IMR-90 (cell line): ENCODE measurements at regions not wholly inside any gene's neighbourhood (a gene's known extent, or its start where the extent isn't known, plus 50 kb on each side); places are given as distances from the start of the nearest gene placed in this dataset.

Experiments used
- ATAC-seq: fragments of 200-7000 bp; cut with Tn5 transposase; 2 replicates; pipeline ENCODE4 v1.9.1; 2020; ENCODE audit warnings: low read depth, mild to moderate bottlenecking, moderate library complexity
- BruUV-seq: library from RNA; stranded (reverse); fragments of 400-500 nt; replicated peaks from 2 replicates; lab custom pipeline; 2021; lab: Mats Ljungman, UMichigan
- CTCF ChIA-PET: fragments of 300-600 bp; formaldehyde crosslinking; extraction: SDS; loops from one replicate; lab custom pipeline; 2021; ENCODE audit warnings: antibody characterized with exemption; lab: Yijun Ruan, JAX
- POLR2A ChIA-PET: fragments of 300-600 bp; sonication (Branson Sonifier 250); formaldehyde crosslinking; loops from one replicate; lab custom pipeline; 2022; ENCODE audit warnings: antibody characterized with exemption; ENCODE audit not compliant: unreplicated experiment; lab: Charles Lee
- DNase-seq: peaks from one replicate; pipeline ENCODE4 v3.0.0; 2013
- H2AFZ ChIP-seq: replicated peaks from 2 replicates; pipeline ENCODE3; 2013; ENCODE audit warnings: low read length, mild to moderate bottlenecking; ENCODE audit not compliant: poor library complexity
- H2AK5ac ChIP-seq: 2 replicates; pipeline ENCODE4 v1.6.1; 2013; ENCODE audit warnings: low read depth, low read length, inconsistent platforms
- H2AK9ac ChIP-seq: replicated peaks from 2 replicates; pipeline ENCODE3; 2013; ENCODE audit warnings: mild to moderate bottlenecking, low read depth, low read length, moderate library complexity; ENCODE audit not compliant: poor library complexity
- H2BK120ac ChIP-seq: 2 replicates; pipeline ENCODE4 v1.6.1; 2013; ENCODE audit warnings: low read depth, low read length, inconsistent platforms
- H2BK15ac ChIP-seq: 3 replicates; pipeline ENCODE4 v1.6.1; 2013; ENCODE audit warnings: low read depth, low read length, inconsistent platforms
- H2BK20ac ChIP-seq: 2 replicates; pipeline ENCODE4 v1.6.1; 2013; ENCODE audit warnings: low read depth, mild to moderate bottlenecking, inconsistent platforms, low read length, moderate library complexity
- H2BK5ac ChIP-seq: 2 replicates; pipeline ENCODE4 v1.6.1; 2013; ENCODE audit warnings: mild to moderate bottlenecking, low read depth, low read length, inconsistent platforms; ENCODE audit not compliant: poor library complexity, severe bottlenecking
- H3K14ac ChIP-seq: replicated peaks from 2 replicates; pipeline ENCODE4 v1.6.1; 2013; ENCODE audit warnings: low read depth, low read length, inconsistent platforms
- H3K18ac ChIP-seq: 2 replicates; pipeline ENCODE4 v1.6.1; 2013; ENCODE audit warnings: low read depth, low read length, control low read depth
- H3K23ac ChIP-seq: 2 replicates; pipeline ENCODE4 v1.6.1; 2013; ENCODE audit warnings: low read depth, low read length, inconsistent platforms
- H3K27ac ChIP-seq: 2 replicates; pipeline ENCODE4 v1.5.1; 2013; ENCODE audit warnings: mild to moderate bottlenecking, control low read depth, low read length; ENCODE audit not compliant: insufficient read depth
- H3K27me3 ChIP-seq: 2 replicates; pipeline ENCODE4 v1.6.1; 2013; ENCODE audit warnings: low read length; ENCODE audit not compliant: control insufficient read depth, insufficient read depth
- H3K36me3 ChIP-seq: 2 replicates; pipeline ENCODE4 v1.6.1; 2013; ENCODE audit warnings: low read length, mixed read lengths; ENCODE audit not compliant: control insufficient read depth, insufficient read depth
- H3K4ac ChIP-seq: 2 replicates; pipeline ENCODE4 v1.6.1; 2013; ENCODE audit warnings: low read depth, low read length, inconsistent platforms
- H3K4me1 ChIP-seq: 2 replicates; pipeline ENCODE4 v1.6.1; 2013; ENCODE audit warnings: low read length, mixed read lengths; ENCODE audit not compliant: control insufficient read depth, insufficient read depth
- H3K4me2 ChIP-seq: 2 replicates; pipeline ENCODE4 v1.6.1; 2013; ENCODE audit warnings: low read depth, mild to moderate bottlenecking, control low read depth, low read length, moderate library complexity
- H3K4me3 ChIP-seq: 2 replicates; pipeline ENCODE4 v1.5.1; 2013; ENCODE audit warnings: low read depth, mild to moderate bottlenecking, control low read depth, low read length, moderate library complexity; ENCODE audit not compliant: insufficient read depth
- H3K56ac ChIP-seq: 2 replicates; pipeline ENCODE4 v1.6.1; 2013; ENCODE audit warnings: low read length, inconsistent platforms; ENCODE audit not compliant: insufficient read depth; ENCODE audit errors: extremely low read depth
- H3K79me1 ChIP-seq, 2 experiments: 2 replicates each; pipeline ENCODE4 v1.6.1; 2013; ENCODE audit warnings: low read length in 2 of 2, inconsistent platforms in 1 of 2, low read depth in 1 of 2
- H3K9ac ChIP-seq: 2 replicates; pipeline ENCODE4 v1.6.1; 2013; ENCODE audit warnings: low read depth, low read length, control low read depth
- H3K9me1 ChIP-seq: 2 replicates; pipeline ENCODE4 v1.6.1; 2013; ENCODE audit warnings: low read length, inconsistent platforms; ENCODE audit not compliant: insufficient read depth
- H3K9me3 ChIP-seq: 2 replicates; pipeline ENCODE4 v1.6.1; 2013; ENCODE audit warnings: low read length; ENCODE audit not compliant: control insufficient read depth, insufficient read depth
- H4K20me1 ChIP-seq: 2 replicates; pipeline ENCODE4 v1.6.1; 2013; ENCODE audit warnings: low read length, inconsistent platforms; ENCODE audit not compliant: insufficient read depth
- H4K5ac ChIP-seq: 2 replicates; pipeline ENCODE4 v1.6.1; 2013; ENCODE audit warnings: mild to moderate bottlenecking, low read depth, low read length, control low read depth
- H4K8ac ChIP-seq, 2 experiments: 2 replicates each; pipeline ENCODE4 v1.6.1; 2013; ENCODE audit warnings: low read depth in 2 of 2, low read length in 2 of 2, control low read depth in 1 of 2, inconsistent platforms in 1 of 2
- H4K91ac ChIP-seq: 2 replicates; pipeline ENCODE4 v1.6.1; 2013; ENCODE audit warnings: low read depth, low read length, inconsistent platforms; ENCODE audit not compliant: insufficient read depth
- BHLHE40 ChIP-seq: fragments of 150-350 bp; IDR thresholded peaks from 2 replicates; pipeline ENCODE4 v1.6.1; 2016; ENCODE audit warnings: mild to moderate bottlenecking, low read depth, low read length
- CEBPB ChIP-seq: IDR thresholded peaks from 2 replicates; pipeline ENCODE4 v1.6.1; 2012; ENCODE audit warnings: low read depth, low read length, improper control_type of control experiment
- CHD1 ChIP-seq: IDR thresholded peaks from 2 replicates; pipeline ENCODE4 v1.6.1; 2012; ENCODE audit warnings: low read depth, low read length, improper control_type of control experiment
- FOS ChIP-seq: fragments of 150-350 bp; IDR thresholded peaks from 2 replicates; pipeline ENCODE4 v1.6.1; 2016; ENCODE audit warnings: low read depth, low read length
- MAFK ChIP-seq: IDR thresholded peaks from 2 replicates; pipeline ENCODE4 v1.6.1; 2012; ENCODE audit warnings: low read depth, low read length, improper control_type of control experiment
- MAZ ChIP-seq: IDR thresholded peaks from 2 replicates; pipeline ENCODE4 v1.6.1; 2012; ENCODE audit warnings: low read depth, mild to moderate bottlenecking, low read length, improper control_type of control experiment, moderate library complexity, borderline replicate concordance
- MXI1 ChIP-seq: IDR thresholded peaks from 2 replicates; pipeline ENCODE4 v1.6.1; 2012; ENCODE audit warnings: low read depth, mild to moderate bottlenecking, low read length, moderate library complexity, borderline replicate concordance
- NFE2L2 ChIP-seq: fragments of 150-350 bp; IDR thresholded peaks from 2 replicates; pipeline ENCODE4 v1.6.1; 2016; ENCODE audit warnings: low read depth, mild to moderate bottlenecking, low read length
- POLR2A ChIP-seq: IDR thresholded peaks from 2 replicates; pipeline ENCODE4 v1.6.1; 2012; ENCODE audit warnings: mild to moderate bottlenecking, low read depth, low read length
- RAD21 ChIP-seq: IDR thresholded peaks from 2 replicates; pipeline ENCODE4 v1.6.1; 2012; ENCODE audit warnings: low read length, improper control_type of control experiment
- RCOR1 ChIP-seq: IDR thresholded peaks from 2 replicates; pipeline ENCODE4 v1.6.1; 2012; ENCODE audit warnings: mild to moderate bottlenecking, low read length, improper control_type of control experiment; ENCODE audit not compliant: insufficient replicate concordance
- RFX5 ChIP-seq: IDR thresholded peaks from 2 replicates; pipeline ENCODE4 v1.8.0; 2012; ENCODE audit warnings: low read depth, mild to moderate bottlenecking, low read length, moderate library complexity
- SMC3 ChIP-seq: fragments of 150-350 bp; IDR thresholded peaks from 2 replicates; pipeline ENCODE4 v1.6.1; 2016; ENCODE audit warnings: low read depth, mild to moderate bottlenecking, antibody characterized with exemption, low read length, moderate library complexity
- WGBS, 2 experiments: methylation state at CpG; one replicate each; pipeline versions ENCODE4 v1.1.5 to v1.1.7; 2013; ENCODE audit warnings: missing lambda C conversion rate in 2 of 2; ENCODE audit not compliant: insufficient read length in 1 of 2; ENCODE audit errors: extremely low coverage in 2 of 2; 5-methylcytosine and 5-hydroxymethylcytosine counted together
- dilution Hi-C: fragments of 300-500 bp; cut with HindIII; formaldehyde crosslinking; loops from one replicate; pipeline ENCODE4 v1.14.3; 2018; ENCODE audit warnings: low sequenced_read_pairs; ENCODE audit not compliant: unreplicated experiment
- in situ Hi-C: fragments of 300-500 bp; cut with MboI; formaldehyde crosslinking; loops from 3 replicates; pipeline ENCODE4 v1.14.3; 2019; ENCODE audit warnings: low sequenced_read_pairs, inconsistent platforms, mixed read lengths
- intact Hi-C: fragments of 100-400 bp; cut with micrococcal nuclease; formaldehyde crosslinking; loops from 2 replicates; pipeline ENCODE4 v1.10.0; 2022
- TF ChIP-seq, protein P1 (sequence below): fragments of 150-350 bp; IDR thresholded peaks from 2 replicates; pipeline ENCODE4 v1.6.1; 2016; ENCODE audit warnings: low read depth, mild to moderate bottlenecking, low read length, moderate library complexity, borderline replicate concordance
- TF ChIP-seq, protein P2 (sequence below): fragments of 150-350 bp; IDR thresholded peaks from 2 replicates; pipeline ENCODE4 v1.6.1; 2017; ENCODE audit warnings: mild to moderate bottlenecking, antibody characterized with exemption, low read length, low read depth

DNA sequence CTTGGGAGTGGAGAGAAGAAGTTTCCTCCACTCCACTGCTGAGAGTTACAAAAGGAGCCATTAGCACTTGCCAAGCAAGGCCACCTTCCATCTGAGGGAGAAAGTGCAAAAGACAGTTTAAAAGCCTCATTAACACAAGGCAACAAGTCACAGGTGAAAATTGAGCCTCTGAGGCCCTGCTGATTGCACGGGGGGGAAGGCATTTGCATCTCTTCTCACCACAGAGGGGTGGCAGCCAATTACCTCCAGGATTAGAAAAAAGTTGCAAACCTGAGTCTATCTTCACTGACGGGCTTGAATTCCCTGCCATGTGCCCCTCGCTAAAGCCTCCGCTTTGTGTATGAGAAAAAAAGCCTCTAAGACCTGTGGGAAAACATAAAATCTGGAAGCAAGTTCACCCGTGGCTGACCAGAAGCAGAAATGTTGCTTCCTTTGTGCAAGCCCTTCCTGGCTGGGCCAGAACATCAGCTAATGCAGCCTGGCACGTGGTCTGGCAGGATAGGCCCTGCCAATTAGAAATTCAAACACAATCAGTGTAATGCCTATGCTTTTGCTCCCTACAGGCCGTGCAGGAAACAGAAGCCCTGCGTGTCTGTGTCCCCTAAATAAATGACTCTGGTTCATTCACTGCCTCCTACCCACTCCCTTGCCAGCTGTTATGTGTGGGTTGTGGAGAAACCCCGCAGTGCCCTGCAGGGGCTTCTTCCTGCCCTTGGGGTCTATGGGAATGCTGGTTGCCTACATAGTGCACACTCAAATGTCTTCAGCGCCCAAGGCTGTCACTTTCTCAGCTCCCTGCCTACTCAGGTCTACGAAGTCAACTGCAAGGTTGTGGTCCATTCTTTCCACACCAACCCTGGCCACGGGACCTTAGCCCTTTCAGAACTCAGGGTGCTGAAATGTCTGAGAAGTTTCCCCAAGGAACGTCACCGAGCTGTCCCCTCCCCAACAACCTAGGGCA, 150.2 kb downstream of the UQCRFS1 start (continued):
- TF ChIP-seq SMC3 = no peak

DNA sequence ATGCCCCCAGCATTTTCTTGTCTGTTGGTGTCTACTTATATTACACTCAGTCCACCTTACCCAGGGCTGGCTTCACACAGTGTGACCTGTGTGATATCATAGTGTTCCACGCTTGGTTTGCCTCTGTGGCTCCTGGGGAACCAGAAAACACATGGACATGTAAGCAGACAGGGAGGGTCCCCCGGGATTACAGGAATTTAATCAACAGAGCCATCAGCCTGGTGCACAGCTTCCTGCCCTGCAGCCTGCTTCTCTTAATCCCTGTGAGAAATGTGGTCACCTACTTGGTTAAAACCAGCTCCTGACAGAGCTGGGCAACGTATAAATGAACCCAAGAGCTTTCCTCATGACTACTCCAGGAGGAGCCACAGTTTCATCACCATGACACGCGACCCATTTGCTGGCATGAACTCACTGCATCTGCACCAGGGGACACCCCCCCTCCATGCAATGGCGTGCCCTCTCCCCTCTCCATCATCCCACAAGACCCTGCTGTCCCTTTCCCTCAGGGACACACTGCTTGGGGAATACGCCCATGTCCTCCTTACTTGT, 152.1 kb downstream of the UQCRFS1 start:
- Histone ChIP-seq H3K9me1 (no peaks in the 10 kb centered on the region), H2BK15ac (no peak overlapping the region), H2BK20ac (no peak overlapping the region), H3K4me1 (no peaks in the 10 kb centered on the region), H3K56ac (no peak overlapping the region), H3K27me3 (no peaks in the 10 kb centered on the region), H3K4me2 (no peak overlapping the region), H4K20me1 (no peaks in the 10 kb centered on the region), H3K9ac (no peak overlapping the region), H4K5ac (no peak overlapping the region), H2AFZ (no peak overlapping the region), H3K4me3 (no peak overlapping the region), H3K9me3 (no peaks in the 10 kb centered on the region; the same call in 1 of the 2 replicates), H4K8ac (no peak overlapping the region), H3K18ac (no peak overlapping the region), H2BK120ac (no peak overlapping the region), H3K4ac (no peak overlapping the region), H4K91ac (no peak overlapping the region), H2AK9ac (no peak overlapping the region), H3K79me1 (no peaks in the 10 kb centered on the region), H3K27ac (no peak overlapping the region), H3K14ac (no peak overlapping the region), H2AK5ac (no peak overlapping the region), H2BK5ac (no peak overlapping the region), H3K36me3 (no peaks in the 10 kb centered on the region), H3K23ac (no peak overlapping the region)
- DNase-seq = no peak
- no peak for ATAC-seq
- ChIA-PET POLR2A (no interaction called here), CTCF (no interaction called here)
- no TSS peak for BruUV-seq
- in situ Hi-C loops = no loop called here
- dilution Hi-C loops = no loop called here
- intact Hi-C loops = no loop called here
- WGBS, 2 experiments = 65% methylated on average over 4 of the region's 7 CpGs; no CpG with 5 or more reads in 1 of the 2 experiments
- TF ChIP-seq NFE2L2 (no peak), POLR2A (no peak), CHD1 (no peak), CEBPB (no peak), RAD21 (no peak), MAFK (no peak), MXI1 (no peak), RCOR1 (no peak), SMC3 (no peak), MAZ (no peak), RFX5 (no peak), FOS (no peak), BHLHE40 (no peak)
- TF ChIP-seq, protein P1, sequence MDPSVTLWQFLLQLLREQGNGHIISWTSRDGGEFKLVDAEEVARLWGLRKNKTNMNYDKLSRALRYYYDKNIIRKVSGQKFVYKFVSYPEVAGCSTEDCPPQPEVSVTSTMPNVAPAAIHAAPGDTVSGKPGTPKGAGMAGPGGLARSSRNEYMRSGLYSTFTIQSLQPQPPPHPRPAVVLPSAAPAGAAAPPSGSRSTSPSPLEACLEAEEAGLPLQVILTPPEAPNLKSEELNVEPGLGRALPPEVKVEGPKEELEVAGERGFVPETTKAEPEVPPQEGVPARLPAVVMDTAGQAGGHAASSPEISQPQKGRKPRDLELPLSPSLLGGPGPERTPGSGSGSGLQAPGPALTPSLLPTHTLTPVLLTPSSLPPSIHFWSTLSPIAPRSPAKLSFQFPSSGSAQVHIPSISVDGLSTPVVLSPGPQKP = no peak
- TF ChIP-seq, protein P2, sequence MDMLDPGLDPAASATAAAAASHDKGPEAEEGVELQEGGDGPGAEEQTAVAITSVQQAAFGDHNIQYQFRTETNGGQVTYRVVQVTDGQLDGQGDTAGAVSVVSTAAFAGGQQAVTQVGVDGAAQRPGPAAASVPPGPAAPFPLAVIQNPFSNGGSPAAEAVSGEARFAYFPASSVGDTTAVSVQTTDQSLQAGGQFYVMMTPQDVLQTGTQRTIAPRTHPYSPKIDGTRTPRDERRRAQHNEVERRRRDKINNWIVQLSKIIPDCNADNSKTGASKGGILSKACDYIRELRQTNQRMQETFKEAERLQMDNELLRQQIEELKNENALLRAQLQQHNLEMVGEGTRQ = no peak
